Nucleus accumbens (tissue), 56 donors: ENCODE measurements at regions not wholly inside any gene's neighbourhood (a gene's known extent, or its start where the extent isn't known, plus 50 kb on each side); places are given as distances from the start of the nearest gene placed in this dataset.
"Not testable (repeated sequence)": the region's sequence is repeated elsewhere in the genome, so short reads cannot be mapped to it uniquely, and the experiment has no call there.

ENCODE experiments used
- DNase-seq, 56 donors: peaks; one replicate each; lab custom pipeline; 2025; lab: John Stamatoyannopoulos, UW

GRCh38 chr5:12237837-12238575 lies 333.8 kb upstream of the CTNND2 start:
- DNase-seq = no peak

GRCh38 chr5:12230659-12231058 lies 326.4 kb upstream of the CTNND2 start:
- no peak for DNase-seq

- DNase-seq = no peak
These were observed 312.8 kb upstream of the CTNND2 start for GRCh38 chr5:12217039-12217438.

GRCh38 chr5:12214267-12215015 lies 310.2 kb upstream of the CTNND2 start:
- DNase-seq = no peak

GRCh38 chr5:12208366-12209100 lies 304.3 kb upstream of the CTNND2 start:
- DNase-seq = no peak

GRCh38 chr5:12204761-12205160 lies 300.5 kb upstream of the CTNND2 start:
- DNase-seq = no peak

- DNase-seq = no peak
These were observed 289.3 kb upstream of the CTNND2 start for GRCh38 chr5:12193536-12193935.

GRCh38 chr5:12183003-12183402 lies 278.8 kb upstream of the CTNND2 start:
- no peak for DNase-seq

GRCh38 chr5:12177851-12178250 lies 273.6 kb upstream of the CTNND2 start:
- no peak for DNase-seq

GRCh38 chr5:12177225-12177624 lies 273.0 kb upstream of the CTNND2 start:
- no peak for DNase-seq

GRCh38 chr5:12175914-12176585 lies 271.8 kb upstream of the CTNND2 start:
- no peak for DNase-seq

GRCh38 chr5:12174734-12175133 lies 270.5 kb upstream of the CTNND2 start:
- DNase-seq = no peak

- no peak for DNase-seq
These were observed 265.3 kb upstream of the CTNND2 start for GRCh38 chr5:12169536-12169935.

- DNase-seq = no peak
These were observed 258.6 kb upstream of the CTNND2 start for GRCh38 chr5:12162863-12163262.

GRCh38 chr5:12147513-12147912 lies 243.3 kb upstream of the CTNND2 start:
- no peak for DNase-seq

GRCh38 chr5:12141496-12141895 lies 237.2 kb upstream of the CTNND2 start:
- no peak for DNase-seq

GRCh38 chr5:12133520-12133919 lies 229.3 kb upstream of the CTNND2 start:
- DNase-seq = no peak

GRCh38 chr5:12131020-12131419 lies 226.8 kb upstream of the CTNND2 start:
- DNase-seq = not testable (repeated sequence)

- no peak for DNase-seq
These were observed 221.6 kb upstream of the CTNND2 start for GRCh38 chr5:12125895-12126294.

- DNase-seq = no peak
These were observed 215.4 kb upstream of the CTNND2 start for GRCh38 chr5:12119657-12120056.

GRCh38 chr5:12114075-12114474 lies 209.8 kb upstream of the CTNND2 start:
- DNase-seq = no peak
